K562 (cell line): ENCODE measurements at regions not wholly inside any gene's neighbourhood (a gene's known extent, or its start where the extent isn't known, plus 50 kb on each side); places are given as distances from the start of the nearest gene placed in this dataset.

Experiments used
- CBX3 ChIP-seq, 2 experiments: IDR thresholded peaks; 1 replicate in 1 of 2; 2 replicates in 1 of 2; pipeline ENCODE4 v1.6.1; 2012; ENCODE audit warnings: inconsistent platforms in 2 of 2, low read length in 2 of 2, borderline replicate concordance in 1 of 2, control low read depth in 1 of 2
- FOXM1 ChIP-seq, 2 experiments: fragments of 450-650 bp in 1 of 2; sonication (generic) in 1 of 2; formaldehyde crosslinking in 1 of 2; IDR thresholded peaks; 2 replicates each; pipeline versions ENCODE4 v1.6.1 to v1.9.0; 2017 to 2022; ENCODE audit warnings: low read depth in 2 of 2, mild to moderate bottlenecking in 2 of 2, missing genetic modification reagents in 1 of 2, moderate library complexity in 1 of 2
- HCFC1 ChIP-seq: IDR thresholded peaks from 2 replicates; pipeline ENCODE4 v1.6.1; 2012; ENCODE audit warnings: low read depth, low read length, improper control_type of control experiment
- HDAC6 ChIP-seq: IDR thresholded peaks from 2 replicates; pipeline ENCODE4 v1.6.1; 2012; ENCODE audit warnings: low read depth, mild to moderate bottlenecking, control low read depth, inconsistent platforms, low read length, moderate library complexity
- MAFK ChIP-seq: IDR thresholded peaks from 2 replicates; pipeline ENCODE4 v1.6.1; 2011; ENCODE audit warnings: low read length, improper control_type of control experiment
- MBD2 ChIP-seq: sonication (generic); IDR thresholded peaks from 2 replicates; pipeline ENCODE4 v1.6.1; 2016; ENCODE audit warnings: low read depth, borderline replicate concordance
- POLR2A ChIP-seq: fragments of 450-650 bp; conservative IDR thresholded peaks from 2 replicates; pipeline ENCODE4 v1.6.1; 2016
- RAD21 ChIP-seq, 2 experiments: fragments of 250-450 bp in 1 of 2; fragments of 450-650 bp in 1 of 2; sonication (Bioruptor Pico) in 1 of 2; formaldehyde crosslinking in 1 of 2; IDR thresholded peaks in 1 of 2; conservative IDR thresholded peaks in 1 of 2; 2 replicates each; pipeline versions ENCODE4 v1.4.0 to v1.8.0; 2020 to 2022; ENCODE audit warnings: mild to moderate bottlenecking in 2 of 2, moderate library complexity in 1 of 2
- TAF1 ChIP-seq: IDR thresholded peaks from 2 replicates; pipeline ENCODE4 v1.6.1; 2011; ENCODE audit warnings: mild to moderate bottlenecking, low read length, moderate library complexity; ENCODE audit not compliant: insufficient read depth, control insufficient read depth, severe bottlenecking; ENCODE audit errors: extremely low read depth
- TAF7 ChIP-seq: fragments of 450-650 bp; IDR thresholded peaks from 2 replicates; pipeline ENCODE4 v1.6.1; 2016; ENCODE audit warnings: missing genetic modification characterization, missing compliant biosample characterization
- TF ChIP-seq, protein P1 (sequence below), 3 experiments: IDR thresholded peaks in 2 of 3; conservative IDR thresholded peaks in 1 of 3; 2 replicates each; pipeline ENCODE4 v1.5.1; 2011 to 2012; ENCODE audit warnings: low read length in 3 of 3, mild to moderate bottlenecking in 3 of 3, control low read depth in 2 of 3, improper control_type of control experiment in 1 of 3, inconsistent platforms in 1 of 3, low read depth in 1 of 3, mixed read lengths in 1 of 3, moderate library complexity in 1 of 3; ENCODE audit not compliant: insufficient read depth in 2 of 3
- TF ChIP-seq, protein P2 (sequence below), 2 experiments: IDR thresholded peaks; 2 replicates each; pipeline ENCODE4 v1.6.1; 2011; ENCODE audit warnings: borderline replicate concordance in 1 of 2, control low read depth in 1 of 2, low read depth in 1 of 2, low read length in 1 of 2, mild to moderate bottlenecking in 1 of 2, mixed read lengths in 1 of 2, moderate library complexity in 1 of 2; ENCODE audit not compliant: insufficient read depth in 1 of 2, insufficient read length in 1 of 2, poor library complexity in 1 of 2, severe bottlenecking in 1 of 2; ENCODE audit errors: extremely low read depth in 1 of 2
- TF ChIP-seq, protein P3 (sequence below): sonication (generic); formaldehyde crosslinking; IDR thresholded peaks from 2 replicates; pipeline ENCODE4 v1.8.1; 2023; ENCODE audit warnings: mild to moderate bottlenecking, missing genetic modification reagents

DNA sequence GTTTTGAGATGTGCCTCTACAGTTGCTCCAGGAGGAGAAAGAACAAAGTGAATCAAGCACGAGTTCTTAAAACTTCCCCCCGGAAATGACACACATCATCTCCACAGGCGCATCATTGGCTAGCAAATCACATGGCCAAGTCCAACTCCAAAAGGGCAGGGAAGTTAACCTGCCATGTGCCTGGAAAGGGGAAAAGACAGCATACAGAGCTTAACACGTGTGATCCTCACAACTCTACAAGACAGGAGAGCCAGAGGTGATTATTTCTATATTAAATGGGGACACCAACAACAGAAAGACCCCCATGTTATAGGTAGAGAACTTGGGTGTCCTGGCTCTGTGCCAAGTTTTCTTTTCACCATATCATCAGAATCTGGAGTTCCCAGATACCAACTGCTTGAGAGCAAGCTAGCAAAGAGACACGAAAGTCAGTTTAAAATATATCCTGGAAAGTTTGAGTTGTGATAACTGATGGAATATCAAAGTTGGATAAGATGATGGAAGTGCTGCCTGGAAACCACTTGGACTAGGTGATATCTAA, 871.1 kb downstream of the UQCRFS1 start:
- TF ChIP-seq FOXM1 (IDR thresholded peaks at IDR 0.05; ENCODE audit: low read depth) (no peak), FOXM1 (CRISPR knock-in tag; IDR thresholded peaks at IDR 0.05; ENCODE audit: low read depth) (no peak), TAF1 (no peak), TAF7 (tag) (no peak), MBD2 (no peak), HCFC1 (no peak), RAD21 (CRISPR knock-in tag; conservative IDR thresholded peaks at IDR 0.05 in 1 of 2, IDR thresholded peaks at IDR 0.05 in 1 of 2) (no peak), MAFK (no peak), HDAC6 (no peak), POLR2A (no peak), CBX3 (IDR thresholded peaks at IDR 0.05; ENCODE audit: borderline replicate concordance in 1 of 2, low read length in 2 of 2) (no peak)
- TF ChIP-seq, protein P1, sequence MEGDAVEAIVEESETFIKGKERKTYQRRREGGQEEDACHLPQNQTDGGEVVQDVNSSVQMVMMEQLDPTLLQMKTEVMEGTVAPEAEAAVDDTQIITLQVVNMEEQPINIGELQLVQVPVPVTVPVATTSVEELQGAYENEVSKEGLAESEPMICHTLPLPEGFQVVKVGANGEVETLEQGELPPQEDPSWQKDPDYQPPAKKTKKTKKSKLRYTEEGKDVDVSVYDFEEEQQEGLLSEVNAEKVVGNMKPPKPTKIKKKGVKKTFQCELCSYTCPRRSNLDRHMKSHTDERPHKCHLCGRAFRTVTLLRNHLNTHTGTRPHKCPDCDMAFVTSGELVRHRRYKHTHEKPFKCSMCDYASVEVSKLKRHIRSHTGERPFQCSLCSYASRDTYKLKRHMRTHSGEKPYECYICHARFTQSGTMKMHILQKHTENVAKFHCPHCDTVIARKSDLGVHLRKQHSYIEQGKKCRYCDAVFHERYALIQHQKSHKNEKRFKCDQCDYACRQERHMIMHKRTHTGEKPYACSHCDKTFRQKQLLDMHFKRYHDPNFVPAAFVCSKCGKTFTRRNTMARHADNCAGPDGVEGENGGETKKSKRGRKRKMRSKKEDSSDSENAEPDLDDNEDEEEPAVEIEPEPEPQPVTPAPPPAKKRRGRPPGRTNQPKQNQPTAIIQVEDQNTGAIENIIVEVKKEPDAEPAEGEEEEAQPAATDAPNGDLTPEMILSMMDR (IDR thresholded peaks at IDR 0.05 in 2 of 3, conservative IDR thresholded peaks at IDR 0.05 in 1 of 3; ENCODE audit: insufficient read depth in 2 of 3, low read depth in 1 of 3, low read length in 3 of 3) = no peak
- TF ChIP-seq, protein P2, sequence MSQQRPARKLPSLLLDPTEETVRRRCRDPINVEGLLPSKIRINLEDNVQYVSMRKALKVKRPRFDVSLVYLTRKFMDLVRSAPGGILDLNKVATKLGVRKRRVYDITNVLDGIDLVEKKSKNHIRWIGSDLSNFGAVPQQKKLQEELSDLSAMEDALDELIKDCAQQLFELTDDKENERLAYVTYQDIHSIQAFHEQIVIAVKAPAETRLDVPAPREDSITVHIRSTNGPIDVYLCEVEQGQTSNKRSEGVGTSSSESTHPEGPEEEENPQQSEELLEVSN (IDR thresholded peaks at IDR 0.05; ENCODE audit: borderline replicate concordance in 1 of 2, extremely low read depth in 1 of 2, insufficient read depth in 1 of 2, insufficient read length in 1 of 2, low read depth in 1 of 2, low read length in 1 of 2, poor library complexity in 1 of 2, severe bottlenecking in 1 of 2) = no peak
- TF ChIP-seq, protein P3, sequence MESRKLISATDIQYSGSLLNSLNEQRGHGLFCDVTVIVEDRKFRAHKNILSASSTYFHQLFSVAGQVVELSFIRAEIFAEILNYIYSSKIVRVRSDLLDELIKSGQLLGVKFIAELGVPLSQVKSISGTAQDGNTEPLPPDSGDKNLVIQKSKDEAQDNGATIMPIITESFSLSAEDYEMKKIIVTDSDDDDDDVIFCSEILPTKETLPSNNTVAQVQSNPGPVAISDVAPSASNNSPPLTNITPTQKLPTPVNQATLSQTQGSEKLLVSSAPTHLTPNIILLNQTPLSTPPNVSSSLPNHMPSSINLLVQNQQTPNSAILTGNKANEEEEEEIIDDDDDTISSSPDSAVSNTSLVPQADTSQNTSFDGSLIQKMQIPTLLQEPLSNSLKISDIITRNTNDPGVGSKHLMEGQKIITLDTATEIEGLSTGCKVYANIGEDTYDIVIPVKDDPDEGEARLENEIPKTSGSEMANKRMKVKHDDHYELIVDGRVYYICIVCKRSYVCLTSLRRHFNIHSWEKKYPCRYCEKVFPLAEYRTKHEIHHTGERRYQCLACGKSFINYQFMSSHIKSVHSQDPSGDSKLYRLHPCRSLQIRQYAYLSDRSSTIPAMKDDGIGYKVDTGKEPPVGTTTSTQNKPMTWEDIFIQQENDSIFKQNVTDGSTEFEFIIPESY (CRISPR knock-in tag) = no peak
